Lung (tissue), 11 donors: ENCODE measurements at regions not wholly inside any gene's neighbourhood (a gene's known extent, or its start where the extent isn't known, plus 50 kb on each side); places are given as distances from the start of the nearest gene placed in this dataset.

Experiments used
- ATAC-seq: fragments of 200-7000 bp; cut with Tn5 transposase; one replicate; pipeline ENCODE4 v1.9.1; 2020; ENCODE audit warnings: moderate number of reproducible peaks; ENCODE audit not compliant: insufficient read depth, low FRiP score
- DNase-seq, 3 donors: peaks; one replicate each; pipeline ENCODE4 v3.0.0-alpha.2; 2013 to 2017
- H3K27ac ChIP-seq, 2 donors: one replicate each; pipeline ENCODE4 v1.5.1; 2013; ENCODE audit warnings: mild to moderate bottlenecking in 2 of 2, moderate library complexity in 2 of 2, control low read depth in 1 of 2, inconsistent platforms in 1 of 2, low read depth in 1 of 2, low read length in 1 of 2
- H3K27me3 ChIP-seq, 3 donors: one replicate each; pipeline ENCODE4 v1.5.1; 2013; ENCODE audit warnings: low read length in 2 of 3; ENCODE audit not compliant: control insufficient read depth in 3 of 3, insufficient read depth in 3 of 3
- H3K36me3 ChIP-seq, 4 donors: one replicate each; pipeline ENCODE4 v1.5.1; 2013; ENCODE audit warnings: low read length in 4 of 4, mild to moderate bottlenecking in 1 of 4, moderate library complexity in 1 of 4; ENCODE audit not compliant: control insufficient read depth in 4 of 4, insufficient read depth in 4 of 4
- H3K4me1 ChIP-seq, 5 donors: one replicate each; pipeline ENCODE4 v1.5.1; 2013; ENCODE audit warnings: low read length in 5 of 5, mild to moderate bottlenecking in 2 of 5, moderate library complexity in 1 of 5; ENCODE audit not compliant: control insufficient read depth in 5 of 5, insufficient read depth in 5 of 5
- H3K4me3 ChIP-seq: one replicate; pipeline ENCODE4 v1.5.1; 2013; ENCODE audit warnings: mild to moderate bottlenecking, control low read depth, moderate library complexity
- H3K9ac ChIP-seq, 2 donors: one replicate each; pipeline ENCODE4 v1.5.1; 2013; ENCODE audit warnings: low read length in 2 of 2, control low read depth in 1 of 2; ENCODE audit not compliant: insufficient read depth in 1 of 2
- H3K9me3 ChIP-seq, 4 donors: one replicate each; pipeline ENCODE4 v1.5.1; 2013; ENCODE audit warnings: low read length in 3 of 4, mild to moderate bottlenecking in 1 of 4, moderate library complexity in 1 of 4; ENCODE audit not compliant: control insufficient read depth in 4 of 4, insufficient read depth in 3 of 4
- CTCF ChIP-seq: IDR thresholded peaks from 2 replicates; pipeline ENCODE4 v1.5.1; 2012; ENCODE audit warnings: mild to moderate bottlenecking; ENCODE audit errors: control extremely low read depth, extremely low read depth
- WGBS, 2 donors: extraction: QIAGEN DNeasy Blood & Tissue Kit; methylation state at CpG; one replicate each; pipeline ENCODE4 v1.1.7; 2013; 5-methylcytosine and 5-hydroxymethylcytosine counted together
- donor health status: control.
- donor health status: control.
- donor health status: Bipolar disorder and iron deficiency.
- donor health status: healthy.
- donor health status: DM: yes; HTN: yes; CAD: no.

- no peak for TF ChIP-seq CTCF
- H3K4me3 ChIP-seq = no peak overlapping the region
- H3K27me3 ChIP-seq = no peaks in the 10 kb centered on the region
These were observed 198.0 kb upstream of the NCKAP5 start for GRCh38 chr2:133766164-133766832.

GRCh38 chr2:133768256-133768655 is 200.0 kb upstream of the NCKAP5 start:
- Histone ChIP-seq H3K36me3 (no peaks in the 10 kb centered on the region), H3K27ac (no peak overlapping the region), H3K9ac (no peak overlapping the region), H3K4me1 (peaks cover 0 to 8% (median 1%) of the 10 kb centered on the region in 5 donors), H3K27me3 (no peaks in the 10 kb centered on the region), H3K4me3 (no peak overlapping the region), H3K9me3 (peaks cover 0 to 2% (median 0%) of the 10 kb centered on the region in 4 donors)
- DNase-seq (no peak), ATAC-seq (no peak)
- no peak for TF ChIP-seq CTCF
- WGBS, 2 donors = 83 to 97% methylated on average over 2 of the region's 2 CpGs

More at GRCh38 chr2:133766164-133766832, 198.0 kb upstream of the NCKAP5 start:
- Histone ChIP-seq H3K27ac (peak overlapping the region in 1 of 2 donors; percentile 12), H3K4me1 (peaks cover 0 to 5% (median 0%) of the 10 kb centered on the region in 5 donors), H3K36me3 (no peaks in the 10 kb centered on the region), H3K9ac (no peak overlapping the region), H3K9me3 (peaks cover 0 to 2% (median 0%) of the 10 kb centered on the region in 4 donors)
- ATAC-seq (no peak), DNase-seq (no peak)

- no peak for TF ChIP-seq CTCF
- Histone ChIP-seq H3K36me3 (no peaks in the 10 kb centered on the region), H3K4me1 (peaks cover 0 to 9% (median 5%) of the 10 kb centered on the region in 5 donors), H3K9me3 (no peaks in the 10 kb centered on the region), H3K4me3 (no peak overlapping the region), H3K27me3 (no peaks in the 10 kb centered on the region), H3K9ac (no peak overlapping the region), H3K27ac (no peak overlapping the region)
- ATAC-seq (no peak), DNase-seq (no peak)
- WGBS, 2 donors = 89 to 92% methylated on average over 6 of the region's 6 CpGs
These were observed 200.6 kb upstream of the NCKAP5 start for GRCh38 chr2:133768658-133769435.
